HFF-Myc (cell line): ENCODE measurements at regions not wholly inside any gene's neighbourhood (a gene's known extent, or its start where the extent isn't known, plus 50 kb on each side); places are given as distances from the start of the nearest gene placed in this dataset.
"Not testable (repeated sequence)": the region's sequence is repeated elsewhere in the genome, so short reads cannot be mapped to it uniquely, and the experiment has no call there.

Experiments
- DNase-seq: peaks from one replicate; pipeline ENCODE4 v3.0.0-alpha.2; 2011; ENCODE audit warnings: low read depth; ENCODE audit errors: extremely low read depth
- H3K4me3 ChIP-seq: replicated peaks from 2 replicates; pipeline ENCODE4 v1.5.1; 2011; ENCODE audit warnings: low read depth, mild to moderate bottlenecking, control low read depth, low read length
- CTCF ChIP-seq: IDR thresholded peaks from 2 replicates; pipeline ENCODE4 v1.5.1; 2012; ENCODE audit warnings: mild to moderate bottlenecking, low read depth, low read length, control low read depth; ENCODE audit errors: missing control alignments

GRCh38 chrX:46324166-46324565 is 221.1 kb downstream of the ZNF674 start:
- H3K4me3 ChIP-seq = no peak overlapping the region
- DNase-seq = no peak
- TF ChIP-seq CTCF = no peak

DNA sequence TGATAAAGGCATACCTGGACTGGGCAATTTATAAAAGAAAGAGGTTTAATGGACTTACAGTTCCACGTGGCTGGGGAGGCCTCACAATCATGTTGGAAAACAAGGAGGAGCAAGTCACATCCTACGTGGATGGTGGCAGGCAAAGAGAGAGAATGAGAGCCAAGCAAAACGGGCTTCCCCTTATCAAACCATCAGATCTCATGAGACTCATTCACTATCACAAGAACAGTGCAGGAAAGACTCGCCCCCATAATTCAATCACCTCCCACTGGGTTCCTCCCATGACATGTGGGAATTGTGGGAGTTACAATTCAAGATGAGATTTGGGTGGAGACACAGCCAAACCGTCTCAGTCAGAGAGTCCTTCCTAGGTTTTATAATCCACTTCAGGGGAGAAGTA is 222.3 kb downstream of the ZNF674 start:
- not testable (repeated sequence) for DNase-seq, H3K4me3 ChIP-seq

GRCh38 chrX:46321676-46322075 is 223.5 kb downstream of the ZNF674 start:
- TF ChIP-seq CTCF = no peak
- no peak for DNase-seq
- H3K4me3 ChIP-seq = no peak overlapping the region

DNA sequence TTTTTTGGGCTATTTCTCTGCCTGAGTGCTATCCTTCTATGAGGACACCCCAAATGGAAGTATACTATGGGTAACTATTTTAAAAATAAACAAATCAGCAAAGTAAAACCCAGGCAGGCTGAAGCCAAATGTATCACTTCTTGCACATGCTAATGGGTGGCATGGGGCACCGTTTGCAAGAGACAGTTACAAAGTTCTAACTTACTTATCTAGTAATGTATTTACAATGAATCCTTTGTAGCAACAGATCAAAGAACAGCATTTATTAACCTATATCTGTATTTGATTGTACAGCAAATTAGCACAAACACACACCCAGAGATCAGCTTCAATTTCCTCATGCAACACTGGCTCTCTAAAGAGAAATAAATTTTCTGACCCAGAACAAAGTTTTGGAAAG is 225.5 kb downstream of the ZNF674 start:
- H3K4me3 ChIP-seq = no peak overlapping the region

GRCh38 chrX:46318551-46318950 is 226.7 kb downstream of the ZNF674 start:
- TF ChIP-seq CTCF = no peak
- DNase-seq = no peak
- H3K4me3 ChIP-seq = no peak overlapping the region

More for the DNA sequence above, 225.5 kb downstream of the ZNF674 start:
- no peak for TF ChIP-seq CTCF
- DNase-seq = no peak

DNA sequence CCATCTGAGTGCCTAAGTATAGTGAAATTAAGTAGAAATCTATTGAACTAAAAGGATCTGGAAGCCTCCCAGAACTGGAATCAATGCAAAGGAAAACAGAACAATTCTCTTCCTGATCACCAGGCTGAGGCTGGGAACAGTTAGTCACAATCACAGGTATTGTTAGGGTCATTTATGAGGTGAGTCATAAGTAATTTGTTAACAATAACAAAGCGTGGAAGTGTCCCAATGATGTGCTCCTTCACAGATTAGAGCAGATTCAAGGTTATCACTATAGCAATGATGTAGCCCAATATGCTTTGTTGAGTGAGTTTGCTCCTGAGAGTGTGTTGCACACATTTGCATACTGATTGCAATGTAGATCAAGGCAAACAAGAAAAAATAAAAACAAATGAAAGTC is 228.1 kb downstream of the ZNF674 start:
- TF ChIP-seq CTCF = no peak
- DNase-seq = no peak
- no peak overlapping the region for H3K4me3 ChIP-seq

- no peak for DNase-seq
- H3K4me3 ChIP-seq = no peak overlapping the region
- no peak for TF ChIP-seq CTCF
Observed at GRCh38 chrX:46311581-46312120, 233.6 kb downstream of the ZNF674 start.
